Esophagus squamous epithelium (tissue), 4 donors: ENCODE measurements at regions not wholly inside any gene's neighbourhood (a gene's known extent, or its start where the extent isn't known, plus 50 kb on each side); places are given as distances from the start of the nearest gene placed in this dataset.
"Not testable (repeated sequence)": the region's sequence is repeated elsewhere in the genome, so short reads cannot be mapped to it uniquely, and the experiment has no call there.

ENCODE experiments used
- POLR2A ChIP-seq, 4 donors: fragments of 450-650 bp; IDR thresholded peaks; one replicate each; pipeline ENCODE4 v1.6.1; 2017; ENCODE audit warnings: antibody characterized with exemption in 4 of 4, mild to moderate bottlenecking in 4 of 4, moderate library complexity in 3 of 4
- TF ChIP-seq, protein P1 (sequence below), 6 experiments: fragments of 450-650 bp in 4 of 6; fragments of 200-600 bp in 2 of 6; sonication (generic) in 2 of 6; IDR thresholded peaks; one replicate each; pipeline ENCODE4 v1.5.1; 2016 to 2019; ENCODE audit warnings: antibody characterized with exemption in 6 of 6, mild to moderate bottlenecking in 4 of 6, moderate library complexity in 4 of 6

DNA sequence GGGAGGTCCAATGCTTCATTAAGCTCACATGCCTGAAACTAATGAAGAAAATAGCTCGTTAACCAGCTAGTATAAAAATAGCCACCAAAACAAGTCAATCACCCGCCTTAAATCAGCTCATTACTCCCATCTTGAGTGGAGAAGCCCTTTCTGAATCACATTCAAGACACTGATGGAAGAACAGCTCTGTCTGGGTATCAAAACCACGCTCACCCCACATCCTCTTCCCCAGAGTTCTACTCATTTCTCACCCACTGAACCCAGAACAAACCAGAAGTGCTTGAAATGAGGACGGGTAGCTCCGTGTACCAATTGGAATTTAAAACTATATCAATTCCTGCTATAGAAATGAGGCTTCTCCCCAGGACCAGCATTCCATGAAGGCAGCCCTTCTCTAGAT is 120.8 kb upstream of the CCZ1B start:
- TF ChIP-seq, protein P1, sequence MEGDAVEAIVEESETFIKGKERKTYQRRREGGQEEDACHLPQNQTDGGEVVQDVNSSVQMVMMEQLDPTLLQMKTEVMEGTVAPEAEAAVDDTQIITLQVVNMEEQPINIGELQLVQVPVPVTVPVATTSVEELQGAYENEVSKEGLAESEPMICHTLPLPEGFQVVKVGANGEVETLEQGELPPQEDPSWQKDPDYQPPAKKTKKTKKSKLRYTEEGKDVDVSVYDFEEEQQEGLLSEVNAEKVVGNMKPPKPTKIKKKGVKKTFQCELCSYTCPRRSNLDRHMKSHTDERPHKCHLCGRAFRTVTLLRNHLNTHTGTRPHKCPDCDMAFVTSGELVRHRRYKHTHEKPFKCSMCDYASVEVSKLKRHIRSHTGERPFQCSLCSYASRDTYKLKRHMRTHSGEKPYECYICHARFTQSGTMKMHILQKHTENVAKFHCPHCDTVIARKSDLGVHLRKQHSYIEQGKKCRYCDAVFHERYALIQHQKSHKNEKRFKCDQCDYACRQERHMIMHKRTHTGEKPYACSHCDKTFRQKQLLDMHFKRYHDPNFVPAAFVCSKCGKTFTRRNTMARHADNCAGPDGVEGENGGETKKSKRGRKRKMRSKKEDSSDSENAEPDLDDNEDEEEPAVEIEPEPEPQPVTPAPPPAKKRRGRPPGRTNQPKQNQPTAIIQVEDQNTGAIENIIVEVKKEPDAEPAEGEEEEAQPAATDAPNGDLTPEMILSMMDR (IDR thresholded peaks at IDR 0.05) = not testable (repeated sequence)
- TF ChIP-seq POLR2A (IDR thresholded peaks at IDR 0.05) = not testable (repeated sequence)
